ENCODE measurements at regions not wholly inside any gene's neighbourhood (a gene's known extent, or its start where the extent isn't known, plus 50 kb on each side); places are given as distances from the start of the nearest gene placed in this dataset.

DNA sequence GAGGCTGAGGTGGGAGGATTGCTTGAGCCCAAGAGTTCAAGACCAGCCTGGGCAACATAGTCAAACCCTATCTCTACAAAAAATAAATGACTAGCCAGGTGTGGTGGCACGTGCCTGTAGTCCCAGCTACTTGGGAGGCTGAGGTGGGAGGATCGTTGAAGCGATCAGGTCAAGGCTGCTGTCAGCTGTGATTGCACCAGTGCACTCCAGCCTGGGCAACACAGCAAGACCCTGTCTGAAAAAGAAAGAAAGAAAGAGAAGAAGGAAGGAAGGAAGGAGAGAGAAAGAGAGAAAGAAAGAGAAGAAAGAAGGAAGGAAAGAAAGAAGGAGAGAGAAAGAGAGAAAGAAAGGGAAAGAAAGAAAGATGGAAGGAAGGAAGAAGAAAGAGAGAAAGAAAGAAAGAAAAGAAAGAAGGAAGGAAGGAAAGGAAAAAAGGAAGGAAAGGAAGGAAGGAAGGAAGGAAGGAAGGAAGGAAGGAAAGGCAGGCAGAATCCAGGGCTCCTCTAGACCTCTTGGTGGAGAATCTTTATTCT lies 71.5 kb upstream of the FBRSL1 start:
- TF ChIP-seq, protein P1, sequence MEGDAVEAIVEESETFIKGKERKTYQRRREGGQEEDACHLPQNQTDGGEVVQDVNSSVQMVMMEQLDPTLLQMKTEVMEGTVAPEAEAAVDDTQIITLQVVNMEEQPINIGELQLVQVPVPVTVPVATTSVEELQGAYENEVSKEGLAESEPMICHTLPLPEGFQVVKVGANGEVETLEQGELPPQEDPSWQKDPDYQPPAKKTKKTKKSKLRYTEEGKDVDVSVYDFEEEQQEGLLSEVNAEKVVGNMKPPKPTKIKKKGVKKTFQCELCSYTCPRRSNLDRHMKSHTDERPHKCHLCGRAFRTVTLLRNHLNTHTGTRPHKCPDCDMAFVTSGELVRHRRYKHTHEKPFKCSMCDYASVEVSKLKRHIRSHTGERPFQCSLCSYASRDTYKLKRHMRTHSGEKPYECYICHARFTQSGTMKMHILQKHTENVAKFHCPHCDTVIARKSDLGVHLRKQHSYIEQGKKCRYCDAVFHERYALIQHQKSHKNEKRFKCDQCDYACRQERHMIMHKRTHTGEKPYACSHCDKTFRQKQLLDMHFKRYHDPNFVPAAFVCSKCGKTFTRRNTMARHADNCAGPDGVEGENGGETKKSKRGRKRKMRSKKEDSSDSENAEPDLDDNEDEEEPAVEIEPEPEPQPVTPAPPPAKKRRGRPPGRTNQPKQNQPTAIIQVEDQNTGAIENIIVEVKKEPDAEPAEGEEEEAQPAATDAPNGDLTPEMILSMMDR (IDR thresholded peaks at IDR 0.05; ENCODE audit: low read depth, low read length) = no peak
- TF ChIP-seq EZH2phosphoT487 (IDR thresholded peaks at IDR 0.05; ENCODE audit: low read depth) = no peak
